ACHN (cell line): ENCODE measurements at regions not wholly inside any gene's neighbourhood (a gene's known extent, or its start where the extent isn't known, plus 50 kb on each side); places are given as distances from the start of the nearest gene placed in this dataset.
A peak's percentile ranks its signal among the peaks of the same experiment; 100 is the strongest.
"Not testable (repeated sequence)": the region's sequence is repeated elsewhere in the genome, so short reads cannot be mapped to it uniquely, and the experiment has no call there.

Source experiments
- DNase-seq: peaks from one replicate; pipeline ENCODE4 v3.0.0-alpha.2; 2015
- in situ Hi-C: cut with HindIII; loops from 2 replicates; pipeline ENCODE4 v1.10.0; 2017; ENCODE audit warnings: low sequenced_read_pairs, low pct_ligation_motif_present, low pct_unique_long_range_greater_than_20kb

GRCh38 chr12:24630856-24631255 is 318.0 kb downstream of the BCAT1 start:
- no peak for DNase-seq
- in situ Hi-C loops = no loop called here

GRCh38 chr12:24630446-24630845 is 318.5 kb downstream of the BCAT1 start:
- in situ Hi-C loops = no loop called here

DNA sequence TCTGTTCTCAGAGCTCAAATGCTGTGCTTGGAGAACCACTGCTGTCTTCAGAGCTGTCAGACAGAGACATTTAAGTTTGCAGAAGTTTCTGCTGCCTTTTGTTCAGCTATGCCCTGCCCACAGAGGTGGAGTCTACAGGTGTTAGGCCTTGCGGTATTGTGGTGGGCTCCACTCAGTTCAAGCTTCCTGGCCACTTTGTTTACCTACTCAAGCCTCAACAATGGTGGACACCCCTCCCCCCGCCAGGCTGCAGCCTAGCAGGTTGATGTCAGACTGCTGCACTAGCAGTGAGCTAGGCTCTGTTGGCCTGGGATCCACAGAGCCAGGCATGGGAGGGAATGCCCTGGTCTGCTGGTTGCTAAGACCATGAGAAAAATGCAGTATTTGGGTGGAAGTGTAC is 323.8 kb downstream of the BCAT1 start:
- DNase-seq = no peak
- in situ Hi-C loops = no loop called here

More at GRCh38 chr12:24630446-24630845, 318.5 kb downstream of the BCAT1 start:
- no peak for DNase-seq

DNA sequence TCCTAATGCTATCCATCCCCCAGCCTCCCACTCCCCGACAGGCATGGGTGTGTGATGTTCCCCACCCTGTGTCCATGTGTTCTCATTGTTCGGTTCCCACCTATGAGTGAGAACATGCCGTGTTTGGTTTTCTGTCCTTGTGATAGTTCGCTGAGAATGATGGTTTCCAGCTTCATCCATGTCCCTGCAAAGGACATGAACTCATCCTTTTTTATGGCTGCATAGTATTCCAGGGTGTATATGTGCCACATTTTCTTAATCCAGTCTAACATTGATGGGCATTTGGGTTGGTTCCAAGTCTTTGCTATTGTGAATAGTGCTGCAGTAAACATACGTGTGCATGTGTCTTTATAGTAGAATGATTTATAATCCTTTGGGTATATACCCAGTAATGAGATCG is 328.9 kb downstream of the BCAT1 start:
- DNase-seq, in situ Hi-C loops: not testable (repeated sequence)

DNA sequence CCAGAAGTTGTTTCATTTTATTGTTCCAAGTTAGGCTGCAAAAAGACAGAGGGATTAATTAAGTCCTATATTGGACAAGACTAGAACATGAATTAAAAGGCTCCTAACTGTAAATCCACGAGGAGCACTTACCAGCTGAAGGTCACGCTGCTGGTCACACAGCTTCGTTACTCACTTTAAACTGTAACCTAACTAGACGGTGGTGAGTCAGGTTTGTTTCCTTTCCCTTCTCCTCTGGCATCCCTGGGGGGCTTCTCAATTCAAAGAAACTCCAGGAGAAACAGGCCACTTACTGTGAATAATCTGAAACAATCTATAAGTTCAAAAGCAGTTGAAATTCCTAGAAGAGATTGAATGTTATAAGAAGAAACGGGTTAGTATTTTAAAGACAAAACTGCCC is 331.4 kb downstream of the BCAT1 start:
- peak; percentile 58 for DNase-seq
- in situ Hi-C loops = no loop called here

- DNase-seq = no peak
These were observed 332.9 kb downstream of the BCAT1 start for GRCh38 chr12:24615967-24616411.

DNA sequence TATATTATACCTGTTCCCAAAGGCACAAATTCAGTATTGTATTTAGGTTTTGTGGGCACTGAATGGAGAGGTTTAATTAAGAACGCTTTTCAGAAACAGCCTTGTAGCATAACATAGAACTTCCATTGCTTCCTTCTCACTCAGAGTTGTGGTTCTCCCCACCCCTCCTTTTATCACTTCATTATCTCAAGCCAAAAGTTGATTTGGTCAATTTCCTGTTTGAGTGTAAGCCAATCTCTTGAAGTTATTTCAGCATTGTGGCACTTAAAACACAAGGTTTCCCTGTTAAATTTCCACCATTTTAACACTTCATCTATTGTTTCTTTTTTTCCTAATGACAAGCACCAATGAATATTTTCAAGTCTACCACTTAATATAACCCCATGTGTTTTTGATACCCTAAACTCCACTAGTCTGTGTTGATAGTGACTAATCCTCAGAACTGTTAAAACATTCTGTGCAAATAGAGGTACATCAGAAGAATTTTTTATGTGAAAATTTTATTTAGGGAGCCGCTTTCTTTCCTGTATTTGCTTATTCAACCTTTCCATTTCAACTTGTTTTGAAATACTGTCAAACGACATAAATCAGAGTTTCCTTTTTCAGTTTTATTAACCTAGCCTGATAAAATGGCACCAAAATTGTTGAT is 340.1 kb downstream of the BCAT1 start:
- no peak for DNase-seq
- in situ Hi-C loops = no loop called here

More at GRCh38 chr12:24615967-24616411, 332.9 kb downstream of the BCAT1 start:
- in situ Hi-C loops = no loop called here

GRCh38 chr12:24608108-24608507 is 340.8 kb downstream of the BCAT1 start:
- in situ Hi-C loops = no loop called here
- no peak for DNase-seq

- in situ Hi-C loops = no loop called here
- DNase-seq = no peak
These were observed 343.0 kb downstream of the BCAT1 start for GRCh38 chr12:24605916-24606315.

GRCh38 chr12:24605466-24605865 is 343.4 kb downstream of the BCAT1 start:
- no peak for DNase-seq
- in situ Hi-C loops = no loop called here

- DNase-seq = no peak
- in situ Hi-C loops = no loop called here
These were observed 345.5 kb downstream of the BCAT1 start for GRCh38 chr12:24603371-24603770.

DNA sequence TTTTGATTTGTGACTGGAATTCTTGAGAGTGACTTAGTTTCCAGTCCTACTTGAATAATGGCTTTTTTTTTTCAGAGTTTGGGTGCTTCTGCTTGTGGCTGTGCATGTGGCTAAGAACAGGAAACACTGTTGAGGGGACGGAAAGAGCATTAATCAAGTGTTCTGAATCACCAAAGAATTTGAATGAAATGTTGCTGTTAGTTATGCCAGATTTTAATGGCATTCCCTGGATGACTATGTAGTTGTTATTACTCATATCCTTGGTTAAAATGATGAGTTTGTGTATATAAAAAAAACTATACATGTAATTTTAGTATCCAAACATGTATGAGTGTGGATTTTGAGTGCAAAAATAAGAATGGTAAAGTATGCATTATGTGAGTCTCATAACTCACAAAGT is 347.9 kb downstream of the BCAT1 start:
- in situ Hi-C loops = no loop called here
- DNase-seq = peak; percentile 29

GRCh38 chr12:24600551-24600950 is 348.4 kb downstream of the BCAT1 start:
- no peak for DNase-seq
- in situ Hi-C loops = no loop called here

DNA sequence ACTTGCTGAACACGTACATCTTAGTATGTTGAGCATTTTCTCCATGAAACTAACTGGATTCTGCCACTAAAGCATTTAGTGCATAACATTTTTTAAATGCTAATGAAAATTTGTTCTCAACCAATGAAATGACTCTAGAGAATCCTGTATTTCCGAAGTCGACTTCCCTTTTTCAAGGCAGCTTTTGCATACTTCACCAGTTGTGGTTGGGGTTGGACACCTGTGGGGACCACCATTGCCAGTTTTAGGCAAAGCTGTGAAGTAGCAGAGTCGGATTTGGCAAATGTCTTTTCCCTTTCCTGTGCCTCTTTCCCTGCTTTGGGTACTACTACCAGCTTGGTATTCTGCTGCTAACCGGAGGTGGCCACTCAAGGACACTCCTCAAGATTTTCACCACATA is 349.2 kb downstream of the BCAT1 start:
- DNase-seq = no peak
- in situ Hi-C loops = no loop called here

DNA sequence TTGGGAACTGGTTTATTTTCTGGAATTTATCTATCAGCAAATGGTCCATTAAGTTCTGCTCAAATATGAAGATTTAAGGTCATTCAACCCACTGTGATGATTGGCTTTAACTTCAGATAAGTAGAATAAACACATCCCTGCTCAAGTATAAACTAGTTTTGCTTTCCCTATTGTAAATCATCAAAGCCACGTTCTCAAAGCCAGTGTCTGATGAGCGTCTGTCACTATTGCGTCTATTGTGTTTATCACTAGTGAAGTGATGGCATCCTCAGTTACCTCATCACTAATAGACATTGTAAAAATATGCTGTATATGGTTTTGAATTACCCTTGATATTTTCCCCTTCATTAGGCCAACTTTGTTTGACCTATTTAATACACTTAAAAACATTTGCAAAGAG is 351.3 kb downstream of the BCAT1 start:
- DNase-seq = no peak
- in situ Hi-C loops = no loop called here

- peak; percentile 65 for DNase-seq
- in situ Hi-C loops = no loop called here
These were observed 352.0 kb downstream of the BCAT1 start for GRCh38 chr12:24596768-24597388.

- in situ Hi-C loops = no loop called here
- peak; percentile 18 for DNase-seq
These were observed 353.2 kb downstream of the BCAT1 start for GRCh38 chr12:24595652-24596235.

DNA sequence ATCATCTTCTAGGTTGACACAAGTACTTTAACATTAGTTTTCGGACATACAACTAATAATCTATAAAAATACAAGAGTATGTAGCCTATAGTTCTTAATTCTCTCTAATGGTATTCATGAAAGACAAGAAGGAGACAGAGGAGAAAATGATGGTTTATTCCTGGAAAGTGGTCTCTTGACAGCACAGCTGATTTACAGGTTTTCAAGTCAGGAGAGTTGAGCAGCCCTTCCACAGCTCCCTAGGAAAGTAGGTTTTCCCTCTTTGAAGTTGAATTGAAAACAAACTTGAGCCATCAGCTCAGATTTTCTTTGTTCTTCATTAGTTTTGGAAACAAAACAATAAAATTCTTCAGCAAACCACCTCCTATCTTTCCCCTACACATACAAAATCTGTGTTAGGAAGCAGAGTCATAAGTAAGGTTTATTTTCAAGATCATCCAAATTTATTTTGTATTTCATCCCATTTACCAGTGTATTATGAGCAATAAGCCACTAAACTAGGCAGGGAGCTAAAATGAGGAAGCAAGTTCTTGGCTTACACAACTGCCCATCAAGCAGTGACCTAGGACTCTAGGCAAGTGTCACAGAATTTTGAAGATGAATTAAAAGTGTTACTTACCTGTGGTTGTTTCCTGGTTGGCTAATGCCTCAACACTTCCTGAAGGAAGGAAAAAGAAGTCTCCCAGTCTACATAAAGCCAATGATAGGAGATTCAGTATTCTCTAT is 357.0 kb downstream of the BCAT1 start:
- in situ Hi-C loops = no loop called here
- DNase-seq = no peak

- in situ Hi-C loops = no loop called here
These were observed 357.7 kb downstream of the BCAT1 start for GRCh38 chr12:24591079-24591626.

More at GRCh38 chr12:24591079-24591626, 357.7 kb downstream of the BCAT1 start:
- no peak for DNase-seq
